ENCODE measurements at regions not wholly inside any gene's neighbourhood (a gene's known extent, or its start where the extent isn't known, plus 50 kb on each side); places are given as distances from the start of the nearest gene placed in this dataset.

GRCh38 chr6:110033101-110033500, 55.0 kb downstream of the GPR6 start:
- no peak overlapping the region for H3K4me3 ChIP-seq (ENCODE audit: low read depth, low read length)
- DNase-seq (ENCODE audit: low read depth): no peak

DNA sequence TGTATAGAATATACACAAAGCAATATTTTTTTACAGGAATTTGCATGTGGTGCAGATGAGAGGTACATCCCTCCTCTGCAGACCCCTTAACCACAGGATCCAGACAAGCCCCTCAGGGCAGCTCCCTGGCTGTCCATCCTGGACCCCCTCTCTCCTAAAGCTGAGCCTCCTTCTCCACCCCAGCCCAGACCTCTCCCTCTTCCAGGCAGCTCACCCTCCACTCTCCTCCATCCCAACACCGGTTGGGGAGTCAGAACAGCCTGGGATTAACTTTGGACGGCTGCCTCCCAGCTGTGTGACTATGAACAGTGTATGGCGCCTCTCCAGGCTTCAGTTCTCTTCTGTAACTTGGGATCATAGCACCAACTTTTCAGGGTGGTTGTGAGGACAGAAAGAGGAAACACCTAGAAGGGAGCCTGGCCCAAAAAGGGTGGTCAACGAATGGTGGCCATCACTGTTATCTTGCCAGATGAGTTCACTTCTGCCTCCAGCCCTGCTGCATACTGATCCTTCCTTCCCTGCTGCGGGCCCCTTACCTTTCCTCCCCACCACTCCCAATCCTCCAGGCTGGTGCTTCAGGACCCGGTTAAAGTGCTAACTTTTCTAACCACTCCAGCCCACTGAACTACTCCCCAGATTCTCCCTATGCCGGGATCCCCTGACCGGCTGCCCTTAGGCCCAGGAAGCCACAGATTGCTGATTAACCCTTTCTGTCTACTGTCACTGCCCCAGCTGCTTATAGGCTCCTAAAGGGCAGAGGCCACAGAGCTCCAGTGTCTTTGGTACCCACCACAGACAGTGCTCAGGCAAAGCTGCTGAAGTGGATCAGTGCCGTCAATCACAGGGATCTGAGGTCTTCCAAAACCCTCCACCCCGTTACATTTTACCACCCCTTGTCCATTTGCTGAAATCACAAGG, 55.9 kb downstream of the GPR6 start:
- H3K4me3 ChIP-seq (ENCODE audit: low read depth, low read length): no peak overlapping the region
- no peak for DNase-seq (ENCODE audit: low read depth)

DNA sequence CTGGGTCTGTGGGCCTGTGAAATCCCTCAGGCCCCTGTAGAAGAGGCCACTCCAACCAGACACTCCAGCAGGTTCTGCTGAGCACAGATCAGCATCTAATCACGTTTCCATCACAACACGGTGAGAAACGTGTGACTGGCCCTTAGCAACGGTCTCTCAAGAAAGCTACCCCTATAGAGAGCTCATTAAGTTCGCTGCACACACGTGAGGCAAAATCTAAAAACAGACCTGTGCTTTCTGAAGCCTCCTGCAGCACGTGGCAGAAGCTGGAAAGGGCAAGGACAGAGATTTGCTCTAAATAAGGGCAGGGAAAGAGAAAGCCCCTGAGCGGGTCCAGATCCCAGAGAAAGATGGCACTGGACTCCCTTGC, 56.5 kb downstream of the GPR6 start:
- no peak overlapping the region for H3K4me3 ChIP-seq (ENCODE audit: low read depth, low read length)
- DNase-seq (ENCODE audit: low read depth): no peak

GRCh38 chr6:110035321-110035720, 57.2 kb downstream of the GPR6 start:
- no peak overlapping the region for H3K4me3 ChIP-seq (ENCODE audit: low read depth, low read length)
- no peak for DNase-seq (ENCODE audit: low read depth)

DNA sequence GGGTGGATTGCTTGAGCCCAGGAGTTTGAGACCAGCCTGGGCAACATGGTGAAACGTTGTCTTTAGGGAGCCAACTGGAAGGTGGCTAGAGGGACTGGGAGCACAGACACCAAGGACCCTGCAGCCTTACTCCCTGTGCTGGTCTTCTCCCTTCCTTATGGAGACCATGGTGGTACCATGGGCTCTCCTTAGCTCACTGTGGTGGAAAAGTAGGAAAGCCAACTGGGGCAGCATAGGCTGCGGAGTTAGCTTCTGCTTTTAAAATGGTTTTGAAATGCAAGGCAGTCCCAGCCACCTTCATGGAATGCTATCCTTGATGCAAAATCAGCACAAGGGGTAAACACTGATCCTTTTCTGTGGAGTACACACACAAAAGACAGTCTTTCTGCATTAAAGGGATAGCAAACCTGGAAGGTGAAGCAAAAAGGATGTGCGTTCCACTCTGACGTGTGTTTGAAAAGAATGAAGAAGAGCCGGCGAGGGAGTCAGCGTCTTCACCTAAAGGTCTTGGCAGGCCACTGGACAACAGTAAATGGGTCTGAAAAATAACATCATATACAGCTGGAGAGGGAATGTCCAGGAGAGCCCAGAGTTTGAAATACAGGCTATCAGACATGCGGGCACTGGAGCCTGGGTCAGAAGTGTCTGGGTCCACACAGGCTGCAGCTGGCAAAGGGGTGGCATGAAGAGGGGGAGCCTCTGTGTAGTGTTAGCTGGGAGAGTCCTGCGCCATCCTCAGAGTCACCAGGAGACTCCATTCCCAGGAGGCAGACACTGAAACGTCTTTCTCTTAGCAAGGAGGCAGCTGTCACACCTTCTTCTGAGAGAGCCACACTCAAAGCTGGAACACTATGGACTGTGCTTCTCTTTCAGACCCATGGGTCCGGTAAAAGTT, 58.5 kb downstream of the GPR6 start:
- no peak for DNase-seq (ENCODE audit: low read depth)
- no peak overlapping the region for H3K4me3 ChIP-seq (ENCODE audit: low read depth, low read length)

GRCh38 chr6:110037726-110038295, 59.7 kb downstream of the GPR6 start:
- H3K4me3 ChIP-seq (ENCODE audit: low read depth, low read length): no peak overlapping the region
- no peak for DNase-seq (ENCODE audit: low read depth)

DNA sequence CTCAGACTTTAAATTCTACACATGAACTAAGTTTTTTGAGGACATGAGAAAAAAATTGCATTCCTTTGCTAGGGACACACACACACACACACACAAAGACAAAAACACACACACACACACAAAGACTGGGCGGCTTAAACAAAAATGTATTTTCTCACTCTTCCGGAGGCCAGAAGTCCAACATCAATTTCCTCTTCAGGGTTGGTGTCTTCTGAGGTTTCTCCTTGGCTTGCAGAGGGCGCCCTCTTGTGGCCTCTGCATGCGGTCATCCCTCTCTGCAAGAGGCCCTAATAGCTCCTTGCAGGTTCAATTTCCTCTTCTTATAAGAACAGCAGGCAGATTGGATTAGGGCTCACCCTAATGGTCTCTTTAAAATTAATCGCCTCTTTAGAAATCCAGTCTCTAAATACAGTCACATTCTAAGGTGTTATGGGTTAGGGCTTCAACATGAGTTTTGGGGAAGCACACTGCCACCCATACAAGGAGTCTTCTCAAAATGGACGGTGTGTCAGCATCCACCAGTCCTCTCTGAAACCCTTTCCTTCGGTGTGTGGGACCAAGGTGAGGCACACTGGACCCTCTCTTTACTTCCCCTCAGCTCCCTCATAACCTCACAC, 61.4 kb downstream of the GPR6 start:
- peak overlapping the region; percentile 36 for H3K4me3 ChIP-seq (ENCODE audit: low read depth, low read length)
- DNase-seq (ENCODE audit: low read depth): peak; percentile 57

- peak overlapping the region; percentile 36 for H3K4me3 ChIP-seq (ENCODE audit: low read depth, low read length)
- DNase-seq (ENCODE audit: low read depth): no peak
Observed at GRCh38 chr6:110039981-110040383, 61.9 kb downstream of the GPR6 start.

DNA sequence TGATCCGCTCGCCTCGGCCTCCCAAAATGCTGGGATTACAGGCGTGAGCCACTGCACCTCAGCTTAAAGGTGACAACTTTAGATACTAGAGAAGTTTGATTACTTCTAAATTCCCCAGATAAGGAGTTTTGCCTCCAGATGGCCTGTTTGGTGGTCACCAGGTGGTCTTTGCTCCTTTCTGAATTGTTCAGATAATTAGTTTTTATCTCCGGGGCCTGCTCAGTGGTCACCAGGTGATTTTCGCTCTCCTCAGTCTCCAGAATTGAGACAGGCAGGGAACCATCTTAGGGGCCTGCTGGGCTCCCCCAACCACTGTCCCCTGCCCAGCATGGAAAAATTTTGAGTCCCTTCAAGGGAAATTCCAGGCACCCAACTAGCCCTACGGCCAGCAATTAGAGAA, 62.6 kb downstream of the GPR6 start:
- DNase-seq (ENCODE audit: low read depth): no peak
- no peak overlapping the region for H3K4me3 ChIP-seq (ENCODE audit: low read depth, low read length)

GRCh38 chr6:110041126-110041525, 63.0 kb downstream of the GPR6 start:
- H3K4me3 ChIP-seq (ENCODE audit: low read depth, low read length): no peak overlapping the region
- no peak for DNase-seq (ENCODE audit: low read depth)

DNA sequence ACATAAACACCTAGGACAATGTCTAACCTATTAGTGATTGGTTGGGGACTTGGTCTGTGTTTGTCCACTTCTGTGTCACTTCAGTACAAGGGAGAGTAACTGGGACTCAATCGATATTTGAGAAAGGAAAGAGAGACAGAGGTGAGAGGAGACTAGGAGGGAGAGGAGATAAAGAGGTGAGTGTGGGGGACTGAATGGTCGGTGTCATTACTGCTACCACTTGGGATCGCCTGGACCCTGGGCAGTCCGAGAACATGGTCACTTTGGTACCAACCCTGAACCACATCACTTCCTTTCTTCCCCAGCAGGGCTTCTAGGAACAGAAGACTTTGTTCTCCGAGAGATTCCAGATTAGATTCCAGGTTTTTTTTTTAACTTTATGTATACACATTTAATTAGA, 63.7 kb downstream of the GPR6 start:
- no peak overlapping the region for H3K4me3 ChIP-seq (ENCODE audit: low read depth, low read length)
- no peak for DNase-seq (ENCODE audit: low read depth)

DNA sequence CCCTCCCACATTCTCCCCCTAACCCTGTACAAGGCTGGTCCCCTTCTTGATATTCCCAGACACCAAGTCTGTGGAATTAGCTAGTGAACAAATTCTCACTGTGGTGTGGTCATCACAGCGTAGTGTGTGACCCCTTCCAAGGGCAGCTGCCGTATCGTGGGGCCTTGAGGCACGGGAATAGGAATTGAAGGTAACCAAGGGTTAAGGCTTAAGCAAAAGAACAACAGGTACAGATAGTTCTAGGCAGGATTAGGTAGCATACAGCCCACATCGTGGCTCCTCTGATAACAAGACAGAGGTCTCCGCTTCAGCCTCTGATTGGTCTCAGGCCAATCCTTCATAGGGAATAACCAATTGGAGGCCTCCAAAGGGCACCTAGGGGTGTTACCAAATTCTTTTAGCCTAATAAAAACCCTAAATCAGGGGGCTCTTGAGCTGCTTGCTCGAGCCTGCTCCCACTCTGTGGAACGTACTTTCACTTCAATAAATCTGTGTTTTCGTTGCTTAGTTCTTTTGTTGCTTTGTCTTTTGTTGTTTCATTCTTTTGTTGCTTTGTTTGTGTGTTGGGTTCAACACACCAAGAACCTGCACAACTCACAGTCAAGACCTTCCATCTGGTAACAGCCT, 64.7 kb downstream of the GPR6 start:
- no peak overlapping the region for H3K4me3 ChIP-seq (ENCODE audit: low read depth, low read length)
- no peak for DNase-seq (ENCODE audit: low read depth)

- no peak overlapping the region for H3K4me3 ChIP-seq (ENCODE audit: low read depth, low read length)
- DNase-seq (ENCODE audit: low read depth): no peak
Observed at GRCh38 chr6:110043366-110043994, 65.4 kb downstream of the GPR6 start.

DNA sequence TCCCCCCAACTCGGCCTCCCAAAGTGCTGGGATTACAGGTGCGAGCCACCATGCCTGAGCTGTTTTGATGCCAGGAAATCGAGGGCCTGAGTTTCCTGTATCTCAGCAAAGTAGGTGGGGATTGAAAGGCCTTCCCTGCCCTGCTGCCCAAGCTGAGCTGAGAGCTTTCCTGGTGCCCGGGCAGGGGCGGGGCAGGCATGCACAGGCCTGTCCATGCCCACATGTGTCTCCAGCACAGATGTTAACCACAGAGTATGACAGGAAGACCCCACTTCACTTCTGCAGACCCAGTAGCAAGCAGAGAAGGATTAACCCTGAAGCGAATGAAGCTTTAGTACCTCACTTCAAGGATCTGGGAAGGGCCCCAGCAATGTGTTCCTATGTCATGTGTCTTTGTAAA, 66.0 kb downstream of the GPR6 start:
- no peak overlapping the region for H3K4me3 ChIP-seq (ENCODE audit: low read depth, low read length)
- DNase-seq (ENCODE audit: low read depth): no peak

- no peak for DNase-seq (ENCODE audit: low read depth)
- H3K4me3 ChIP-seq (ENCODE audit: low read depth, low read length): no peak overlapping the region
Observed at GRCh38 chr6:110044622-110045021, 66.5 kb downstream of the GPR6 start.

- DNase-seq (ENCODE audit: low read depth): no peak
- H3K4me3 ChIP-seq (ENCODE audit: low read depth, low read length): no peak overlapping the region
Observed at GRCh38 chr6:110048221-110048875, 70.2 kb downstream of the GPR6 start.

- no peak overlapping the region for H3K4me3 ChIP-seq (ENCODE audit: low read depth, low read length)
- DNase-seq (ENCODE audit: low read depth): no peak
Observed at GRCh38 chr6:110049696-110050439, 71.8 kb downstream of the GPR6 start.
